COR-L47 (cell line): ENCODE measurements at regions not wholly inside any gene's neighbourhood (a gene's known extent, or its start where the extent isn't known, plus 50 kb on each side); places are given as distances from the start of the nearest gene placed in this dataset.
"Not testable (repeated sequence)": the region's sequence is repeated elsewhere in the genome, so short reads cannot be mapped to it uniquely, and the experiment has no call there.

Experiments
- DNase-seq: peaks from one replicate; lab custom pipeline; 2025; lab: John Stamatoyannopoulos, UW

DNA sequence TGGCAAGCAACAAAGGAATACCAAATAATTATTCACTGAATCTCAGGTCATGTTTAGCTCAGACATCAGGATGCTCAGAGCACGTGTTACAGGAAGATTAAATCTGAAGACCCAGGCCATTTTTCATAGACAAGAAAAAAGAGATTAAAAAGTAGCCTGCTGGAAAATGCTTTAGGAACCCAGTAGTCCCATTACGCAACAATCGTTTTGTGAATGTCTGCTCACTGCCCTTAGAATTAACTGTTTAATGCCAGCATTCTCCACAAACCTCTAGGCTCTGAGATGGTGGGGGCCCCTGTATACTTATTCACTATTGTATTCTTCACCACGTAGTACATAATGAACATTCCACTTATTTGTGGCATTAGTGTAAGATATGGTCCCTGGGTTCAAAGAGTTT, 154.6 kb upstream of the NYAP2 start:
- no peak for DNase-seq

DNA sequence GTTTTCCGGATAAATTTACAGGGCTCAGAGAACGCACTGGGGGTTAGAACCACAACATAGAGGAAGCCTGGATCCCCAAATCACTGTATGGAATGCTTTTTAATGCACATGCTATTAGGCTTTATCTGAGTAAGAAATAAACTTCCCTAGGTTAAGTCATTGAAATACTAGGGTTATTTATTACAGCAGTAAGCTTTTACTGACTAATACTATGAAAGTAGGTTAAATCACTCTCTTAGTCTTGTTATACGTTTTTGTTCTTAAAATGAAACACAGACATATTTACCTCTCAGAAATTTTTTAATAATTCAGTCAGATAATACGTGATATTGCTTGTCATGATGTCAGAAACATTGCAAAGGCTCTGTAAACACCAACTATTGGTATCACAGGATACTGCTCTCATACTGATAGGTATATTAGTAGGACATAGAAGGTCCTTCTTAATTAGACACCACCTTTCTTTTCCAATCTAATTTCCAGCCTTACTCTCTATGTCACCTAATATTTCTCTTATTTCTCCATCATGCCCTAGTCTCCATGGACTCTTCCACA, 162.7 kb upstream of the NYAP2 start:
- DNase-seq: no peak

DNA sequence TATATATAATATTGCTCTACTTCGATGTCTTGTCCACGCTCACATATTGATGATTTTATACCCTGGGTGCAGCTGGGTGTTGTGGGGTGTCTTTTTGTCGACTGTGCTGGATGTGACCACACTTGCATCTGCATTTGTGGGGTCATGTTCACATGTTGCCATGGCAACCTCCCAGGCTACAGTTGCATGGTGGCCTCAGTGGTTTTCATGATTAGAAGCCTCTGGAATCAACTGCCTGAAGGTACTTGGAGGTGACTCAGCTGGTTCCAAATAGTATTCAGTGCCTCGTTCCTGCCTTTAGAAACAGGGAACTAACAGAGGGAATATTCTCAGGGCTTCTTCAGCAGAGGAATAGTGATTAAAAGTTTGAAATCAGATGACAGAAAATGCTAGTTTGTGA, 166.3 kb upstream of the NYAP2 start:
- DNase-seq: no peak

DNA sequence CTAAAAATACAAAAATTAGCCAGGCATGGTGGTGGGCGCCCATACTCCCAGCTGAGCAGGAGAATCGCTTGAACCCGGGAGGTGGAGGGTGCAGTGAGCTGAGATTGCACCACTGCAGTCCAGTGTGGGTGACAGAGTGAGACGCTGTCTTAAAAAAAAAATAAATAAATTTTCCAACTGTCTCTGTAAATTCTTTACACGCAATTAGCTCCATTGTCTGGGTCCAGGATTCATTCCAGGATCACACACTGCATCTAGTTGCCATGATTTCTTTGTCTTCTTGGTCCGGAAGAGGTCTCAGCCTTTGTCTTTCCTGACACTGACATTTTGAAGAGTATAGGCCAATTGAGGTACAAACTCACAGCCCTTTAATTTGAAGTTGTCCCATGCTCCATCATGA, 167.6 kb upstream of the NYAP2 start:
- no peak for DNase-seq

DNA sequence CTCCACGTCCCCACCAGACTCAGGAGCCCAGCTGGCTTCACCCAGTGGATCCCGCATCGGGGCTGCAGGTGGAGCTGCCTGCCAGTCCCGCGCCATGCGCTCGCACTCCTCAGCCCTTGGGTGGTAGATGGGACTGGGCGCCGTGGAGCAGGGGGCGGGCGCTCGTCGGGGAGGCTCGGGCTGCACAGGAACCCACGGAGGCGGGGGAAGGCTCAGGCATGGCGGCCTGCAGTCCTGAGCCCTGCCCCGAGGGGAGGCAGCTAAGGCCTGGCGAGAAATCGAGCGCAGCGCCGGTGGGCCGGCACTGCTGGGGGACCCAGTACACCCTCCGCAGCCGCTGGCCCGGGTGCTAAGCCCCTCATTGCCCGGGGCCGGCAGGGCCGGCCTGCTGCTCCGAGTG, 170.2 kb upstream of the NYAP2 start:
- not testable (repeated sequence) for DNase-seq

DNA sequence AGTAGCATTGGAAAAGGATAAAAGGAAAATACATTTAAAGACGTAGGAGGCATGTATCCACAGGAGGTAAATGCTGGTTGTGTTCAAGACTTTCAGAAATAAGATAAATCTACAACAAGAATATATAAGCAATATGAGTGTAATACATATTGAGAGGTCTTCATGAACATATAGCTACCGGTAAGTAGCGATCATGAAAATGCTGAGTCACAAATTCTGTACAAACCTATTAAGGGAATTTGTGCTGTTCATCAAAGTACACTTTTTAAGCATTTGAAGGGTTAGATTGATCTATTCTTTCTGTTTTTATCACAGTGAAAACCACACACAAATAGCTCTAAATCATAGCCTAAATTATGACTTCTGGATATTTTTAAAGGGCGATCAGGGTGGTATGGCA, 173.1 kb upstream of the NYAP2 start:
- DNase-seq: no peak

DNA sequence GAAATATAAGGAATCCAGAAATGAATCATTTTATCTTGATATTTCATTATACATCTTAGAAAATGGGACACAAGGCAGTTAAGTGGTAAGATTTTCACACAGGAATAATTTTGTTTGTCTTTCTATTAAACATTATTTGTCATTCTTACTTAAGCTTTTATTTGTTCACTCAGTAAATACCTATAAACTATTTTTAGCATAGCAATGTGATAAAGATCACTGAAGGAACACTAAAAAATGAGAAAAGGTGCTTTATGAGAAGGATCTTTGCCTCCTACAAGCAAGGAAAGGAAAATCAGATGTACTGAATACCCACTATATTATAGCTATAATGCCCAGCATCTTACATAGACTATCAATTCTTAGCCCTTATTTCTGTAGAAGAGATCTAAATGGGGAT, 176.2 kb upstream of the NYAP2 start:
- no peak for DNase-seq

DNA sequence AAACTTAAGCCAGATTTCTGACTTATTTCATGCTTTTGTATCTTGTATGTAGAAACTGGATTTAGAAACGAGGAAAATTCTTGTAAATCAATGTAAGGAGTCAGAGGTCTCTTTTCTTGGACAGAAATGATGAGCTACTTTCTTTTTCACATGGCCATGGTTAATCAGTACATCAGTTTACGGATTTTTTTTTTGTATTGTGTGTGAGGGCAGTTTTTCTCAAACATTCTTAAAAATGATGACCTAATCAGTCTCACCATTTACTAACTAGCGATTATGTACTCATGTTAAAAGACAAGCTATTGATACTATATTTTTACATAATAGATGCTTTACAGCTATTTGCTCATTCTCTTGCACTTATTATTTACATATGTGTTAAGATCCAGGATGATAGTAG, 165.2 kb upstream of the DOCK10 start:
- DNase-seq: no peak

DNA sequence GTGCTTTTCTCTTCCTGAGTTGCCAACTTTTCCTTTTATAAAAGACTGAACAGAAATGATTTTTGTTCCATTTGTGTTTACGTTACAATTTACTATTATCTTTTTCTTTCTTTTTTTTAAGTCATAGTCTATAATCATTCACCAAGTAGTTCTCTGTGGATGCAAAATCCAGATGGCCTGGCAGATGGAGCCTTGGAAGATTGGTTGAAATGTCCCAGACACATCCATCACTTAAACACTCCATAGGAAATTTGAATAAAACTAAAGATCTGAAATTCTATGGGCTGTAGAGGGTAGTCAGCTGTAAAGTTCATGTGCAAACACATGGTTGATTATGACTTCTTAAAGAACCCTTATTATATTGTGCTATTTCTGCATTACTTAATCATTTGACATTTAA, 164.8 kb upstream of the DOCK10 start:
- no peak for DNase-seq

DNA sequence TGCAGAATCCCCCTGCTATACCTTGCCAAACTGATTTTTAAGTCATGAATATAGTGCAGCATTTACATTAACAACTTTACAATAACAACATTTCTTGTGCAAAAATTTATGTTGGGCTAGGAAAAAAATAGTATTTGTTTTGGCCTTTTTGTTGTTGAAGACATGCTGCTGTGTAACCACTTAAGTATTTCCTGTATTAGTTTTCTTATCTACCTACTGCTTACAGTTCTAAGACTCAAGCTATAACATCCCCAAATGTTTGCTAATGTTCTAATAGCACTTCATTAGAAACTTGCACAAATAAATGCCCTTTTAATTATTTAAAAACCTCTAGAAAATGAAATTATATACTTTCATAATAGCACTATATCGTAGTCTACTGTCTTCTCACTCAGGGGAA, 154.3 kb upstream of the DOCK10 start:
- DNase-seq: no peak

DNA sequence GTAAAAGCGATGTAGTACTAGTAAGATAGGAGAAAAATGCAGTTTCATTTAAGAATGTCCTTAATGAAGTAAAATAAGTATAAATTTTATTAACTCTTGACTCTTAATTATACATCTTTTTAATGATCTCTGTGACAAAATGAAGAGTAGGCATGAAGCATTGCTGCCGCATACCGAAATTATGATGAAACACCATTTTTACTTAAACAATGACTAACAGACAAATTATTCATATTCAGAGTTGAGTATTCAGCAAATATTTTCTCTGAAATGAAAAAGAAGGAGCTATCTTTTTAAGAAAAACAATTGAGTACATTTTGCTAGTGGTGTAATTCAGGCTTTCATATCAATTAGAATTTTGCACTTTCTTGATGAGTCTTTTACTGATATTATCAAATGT, 150.6 kb upstream of the DOCK10 start:
- no peak for DNase-seq

DNA sequence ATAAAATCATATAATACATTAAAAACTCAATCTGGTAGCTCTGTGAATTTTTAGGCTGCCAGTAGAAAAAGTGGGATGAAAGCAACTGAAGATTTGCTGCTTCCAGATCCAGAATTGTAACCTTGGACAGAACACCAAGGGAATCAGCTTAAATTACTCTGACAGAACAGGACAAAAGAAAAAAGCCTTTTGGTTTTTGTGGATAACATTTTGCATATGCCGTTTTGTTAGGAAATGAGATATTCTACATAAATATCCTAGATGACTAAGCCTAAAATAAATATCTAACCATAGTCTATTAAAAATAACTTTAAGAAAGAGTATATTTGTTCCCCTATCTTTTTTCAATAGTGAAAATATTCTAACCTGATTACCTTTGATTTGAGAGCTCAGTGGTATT, 148.7 kb upstream of the DOCK10 start:
- no peak for DNase-seq

DNA sequence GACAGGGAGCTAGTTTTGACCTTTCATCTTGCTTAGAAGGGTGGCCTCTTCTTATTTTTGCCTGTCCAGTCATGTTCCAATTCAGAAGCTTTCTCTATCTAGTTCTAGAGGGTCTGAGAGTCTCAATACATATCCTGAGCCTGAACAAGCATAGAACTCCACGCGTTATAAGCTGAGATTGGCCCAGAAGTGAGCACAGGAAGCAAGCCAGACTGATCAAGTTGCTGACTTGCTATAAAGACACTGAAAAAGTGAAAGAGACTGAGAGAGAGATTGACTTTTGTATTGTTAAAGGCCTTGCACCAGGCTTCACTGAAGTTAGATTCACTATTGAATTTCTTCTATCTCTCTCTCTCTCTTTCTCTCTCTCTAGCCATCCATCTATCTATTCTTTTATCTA, 142.7 kb upstream of the DOCK10 start:
- no peak for DNase-seq

DNA sequence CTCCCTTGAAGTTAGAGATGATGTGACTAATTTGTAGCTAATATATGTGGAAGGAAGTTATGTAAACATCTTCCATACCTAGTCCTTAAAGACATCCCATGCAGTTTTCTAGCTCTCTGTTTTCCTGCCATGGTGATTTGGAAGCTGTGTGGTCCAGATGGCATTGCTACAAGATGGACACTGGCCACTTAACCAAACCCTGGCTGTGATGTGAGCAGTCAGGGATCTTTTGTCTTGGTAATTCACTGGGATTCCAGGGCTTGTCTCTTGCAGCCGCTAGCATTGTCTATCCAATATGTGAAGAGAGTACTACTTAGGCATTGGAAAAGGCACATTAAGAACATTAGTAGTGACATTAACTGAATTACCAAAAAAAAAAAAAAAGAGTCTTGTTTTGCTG, 139.9 kb upstream of the DOCK10 start:
- DNase-seq: no peak

DNA sequence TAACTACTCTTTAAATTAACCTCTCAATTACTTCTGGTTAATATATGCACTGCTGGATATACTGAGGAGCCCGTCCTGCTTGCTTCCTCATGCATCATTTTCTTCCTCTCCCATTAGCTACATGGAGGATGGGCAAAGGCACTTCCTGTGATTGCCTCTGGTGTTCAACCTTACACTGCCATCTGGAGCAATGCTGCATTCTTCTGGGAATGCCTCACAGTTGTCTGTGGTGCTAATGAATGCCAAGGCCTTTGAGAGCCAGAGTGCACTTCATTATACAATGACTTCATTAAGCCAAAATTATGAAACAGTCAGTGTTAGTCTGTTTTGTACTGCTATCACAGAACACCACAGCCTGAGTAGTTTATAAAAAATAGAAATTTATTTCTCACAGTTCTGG, 134.8 kb upstream of the DOCK10 start:
- DNase-seq: no peak

DNA sequence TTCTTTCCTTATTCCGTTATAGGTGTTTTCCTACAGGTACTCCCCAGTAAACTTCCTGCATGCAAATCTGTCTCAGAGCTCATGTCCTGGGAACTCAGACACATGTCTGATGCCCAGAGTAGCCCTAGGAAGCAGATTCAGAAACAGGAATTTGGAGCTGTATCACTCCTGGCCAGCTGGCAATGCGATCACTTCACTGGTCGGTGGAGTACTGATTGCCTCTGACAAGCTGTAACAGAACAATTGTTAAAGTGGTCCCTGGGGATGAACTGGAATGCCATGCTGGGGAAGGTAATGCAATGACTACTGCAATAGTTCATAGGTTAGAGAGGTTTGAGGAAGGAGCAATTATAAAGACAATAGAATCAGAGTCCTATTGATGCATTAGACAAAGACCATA, 131.6 kb upstream of the DOCK10 start:
- peak; percentile 76 for DNase-seq

DNA sequence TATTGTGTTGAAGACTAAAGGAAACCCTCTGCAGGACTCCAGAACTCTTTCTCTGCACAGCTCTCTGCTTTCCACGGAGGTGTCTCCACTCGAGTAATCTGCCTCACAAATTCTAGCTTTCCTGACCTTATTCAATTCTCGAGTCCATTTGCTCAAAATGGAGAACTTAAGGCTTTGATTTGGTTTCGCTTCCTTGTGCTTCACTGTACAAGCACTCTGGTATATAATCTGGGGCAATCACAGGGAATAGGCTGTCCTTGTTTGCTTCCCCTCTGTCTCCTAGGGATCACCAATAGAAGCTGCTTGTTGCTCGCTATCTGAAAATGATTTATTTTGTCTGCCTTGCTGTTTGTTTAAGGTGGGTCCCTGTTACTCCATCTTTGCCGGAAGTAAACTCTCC, 129.1 kb upstream of the DOCK10 start:
- DNase-seq: no peak

DNA sequence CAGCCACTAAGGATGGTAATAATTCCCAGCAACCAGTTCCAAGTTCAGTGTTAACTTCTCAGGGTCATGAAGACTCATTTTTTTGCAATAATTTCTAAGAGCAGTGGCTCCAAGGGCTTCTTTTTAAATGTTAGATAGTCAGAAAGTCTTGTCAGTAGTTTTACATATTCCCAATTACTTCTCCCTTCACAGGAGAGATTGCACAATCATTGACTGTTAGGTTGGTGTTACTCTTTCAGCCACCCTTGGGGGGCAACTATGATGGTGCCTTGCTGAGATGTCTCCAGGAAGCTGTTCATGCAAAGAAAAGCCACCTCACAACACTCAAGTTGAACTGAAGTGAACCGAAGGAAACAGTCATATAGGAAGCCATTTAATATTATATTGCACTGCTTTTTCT, 127.9 kb upstream of the DOCK10 start:
- DNase-seq: no peak

DNA sequence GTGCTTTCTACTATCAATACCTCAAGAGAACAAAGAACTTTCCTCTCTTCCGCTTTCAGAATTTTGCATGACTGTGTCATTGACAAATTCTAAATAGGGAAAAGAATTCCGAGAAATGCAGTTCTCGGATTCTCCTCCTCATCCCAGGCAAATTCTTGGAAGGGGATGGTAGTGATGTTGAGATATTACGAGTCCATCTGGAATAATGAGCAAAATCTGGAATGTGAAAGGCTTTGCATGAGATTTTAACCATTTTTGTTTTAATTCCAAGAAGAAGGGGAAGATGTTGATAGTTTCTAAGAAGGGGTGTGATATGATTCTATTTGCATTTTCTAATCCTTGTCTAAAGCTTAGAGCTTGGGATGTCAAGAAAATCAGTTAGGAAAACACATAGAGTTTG, 127.1 kb upstream of the DOCK10 start:
- no peak for DNase-seq

DNA sequence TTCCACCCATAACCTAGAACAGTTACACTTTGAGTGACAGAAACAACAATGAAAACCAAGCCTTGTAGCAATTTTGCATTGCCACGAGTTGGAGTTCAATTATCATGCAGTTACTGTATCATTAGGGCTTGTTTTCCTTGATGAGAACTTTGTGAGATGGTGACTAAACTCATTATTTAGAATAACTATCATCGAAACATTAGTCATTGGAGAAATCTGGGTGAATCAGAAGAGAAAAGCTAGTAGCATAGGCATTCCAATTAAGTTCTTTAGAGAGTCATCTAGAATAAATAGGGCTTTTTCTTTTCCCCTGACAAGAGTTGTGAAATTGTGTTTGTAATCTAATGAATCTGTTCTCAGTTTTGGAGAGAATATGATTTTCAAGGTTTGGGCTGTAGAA, 122.8 kb upstream of the DOCK10 start:
- no peak for DNase-seq

DNA sequence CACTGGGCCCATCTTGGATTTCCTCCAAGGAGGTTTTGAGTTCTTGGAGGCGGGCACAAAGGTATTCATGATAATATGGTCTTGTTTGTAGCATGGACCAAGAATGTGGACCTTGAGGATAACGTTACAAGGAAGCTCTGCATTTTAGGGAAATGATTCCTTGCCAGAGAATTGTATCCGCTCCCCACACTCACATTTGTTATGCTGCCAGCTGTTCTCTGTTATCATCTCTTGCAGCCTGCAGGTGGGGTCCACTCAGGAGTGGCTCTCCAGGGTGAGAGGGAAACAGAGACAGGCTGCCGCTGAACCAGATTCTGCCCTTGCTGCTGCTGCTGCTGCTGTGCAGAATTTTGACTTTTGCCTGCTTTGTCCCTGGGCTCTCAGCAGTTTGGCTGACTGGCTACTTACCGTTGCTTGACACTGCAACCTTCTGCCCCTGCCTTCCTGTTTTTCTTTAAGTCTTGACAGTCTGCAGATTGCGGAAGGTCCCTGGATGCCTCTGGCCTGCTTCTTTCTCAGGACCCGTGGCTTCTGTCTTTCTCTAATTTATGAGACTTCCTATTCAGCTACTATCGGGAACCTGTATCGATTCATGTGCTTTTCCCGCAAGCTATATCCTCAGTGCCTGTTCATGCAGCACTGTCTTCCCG, 122.3 kb upstream of the DOCK10 start:
- no peak for DNase-seq

DNA sequence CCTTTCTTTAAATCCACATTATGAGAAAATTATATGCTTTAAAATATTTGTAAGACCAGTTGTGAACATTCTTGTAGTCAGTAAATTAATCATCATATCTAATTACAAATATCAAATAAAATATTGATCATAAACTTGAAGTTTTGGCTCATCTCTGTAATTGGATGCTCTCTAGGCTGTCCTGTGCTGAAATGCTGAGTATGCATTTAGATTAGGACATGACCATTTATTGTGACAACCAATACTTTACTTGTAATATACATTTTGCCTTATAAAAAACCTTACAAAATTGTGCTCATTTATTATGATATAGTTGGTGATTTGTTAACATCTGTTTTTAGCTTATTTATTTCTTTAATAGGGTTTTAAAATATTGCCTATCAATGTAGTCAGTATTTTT, 116.1 kb upstream of the DOCK10 start:
- DNase-seq: no peak

DNA sequence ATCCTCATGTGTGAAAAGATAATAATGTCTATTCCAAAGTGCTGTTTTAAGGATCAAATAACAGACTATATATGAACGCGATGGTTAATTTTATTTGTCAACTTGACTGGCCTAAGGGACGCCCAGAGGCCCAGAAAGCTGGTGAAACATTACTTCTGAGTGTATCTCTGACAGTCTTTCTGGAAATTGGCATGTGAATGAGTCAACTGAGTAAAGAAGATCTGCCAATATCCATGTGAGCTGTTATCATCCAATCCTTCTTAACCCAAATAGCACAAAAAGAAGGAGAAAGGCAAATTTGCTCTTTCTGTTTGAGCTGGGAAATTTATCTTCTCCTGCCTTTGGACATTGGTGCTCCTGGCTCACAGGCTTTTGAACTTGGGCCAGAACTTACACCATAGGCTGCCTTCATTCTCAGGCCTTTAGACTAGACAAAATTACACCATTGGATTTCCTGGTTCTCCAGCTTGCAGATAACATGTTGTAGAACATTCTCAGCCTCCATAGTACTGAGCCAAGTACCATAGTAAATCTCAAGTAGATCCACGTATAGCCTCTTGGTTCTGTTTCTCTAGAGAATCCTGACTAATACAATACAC, 114.7 kb upstream of the DOCK10 start:
- no peak for DNase-seq

DNA sequence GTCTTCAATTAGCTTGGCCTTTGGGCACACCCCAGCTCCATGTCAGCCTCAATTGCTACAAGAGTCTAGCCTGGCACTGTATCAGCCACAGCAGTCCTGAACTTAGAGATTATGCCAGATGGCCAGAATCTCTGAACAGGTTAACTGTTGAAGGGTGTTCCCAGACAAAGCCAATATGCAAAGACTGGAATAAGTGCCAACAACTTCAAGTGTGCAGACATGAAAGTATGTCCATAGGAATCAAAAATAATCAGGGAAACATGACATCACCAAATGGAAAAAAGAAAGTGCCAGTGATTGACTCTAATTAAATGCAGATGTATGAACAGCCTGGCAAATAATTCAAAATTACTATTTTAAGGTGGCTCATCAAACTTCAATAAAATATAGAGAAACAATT, 98.5 kb upstream of the DOCK10 start:
- DNase-seq: no peak
